ENCODE measurements at regions not wholly inside any gene's neighbourhood (a gene's known extent, or its start where the extent isn't known, plus 50 kb on each side); places are given as distances from the start of the nearest gene placed in this dataset.
A peak's percentile ranks its signal among the peaks of the same experiment; 100 is the strongest.
"Not testable (repeated sequence)": the region's sequence is repeated elsewhere in the genome, so short reads cannot be mapped to it uniquely, and the experiment has no call there.

- peak; percentile 45 for DNase-seq (ENCODE audit: low read depth)
- TF ChIP-seq CTCF (IDR thresholded peaks at IDR 0.05; ENCODE audit: low read depth, low read length) (peak; percentile 27), MYC (IDR thresholded peaks at IDR 0.05; ENCODE audit: low read depth, low read length) (no peak)
- no peak overlapping the region for H3K4me3 ChIP-seq (ENCODE audit: low read depth, low read length)
Observed at GRCh38 chr13:27338816-27339215, 68.2 kb downstream of the RASL11A start.

DNA sequence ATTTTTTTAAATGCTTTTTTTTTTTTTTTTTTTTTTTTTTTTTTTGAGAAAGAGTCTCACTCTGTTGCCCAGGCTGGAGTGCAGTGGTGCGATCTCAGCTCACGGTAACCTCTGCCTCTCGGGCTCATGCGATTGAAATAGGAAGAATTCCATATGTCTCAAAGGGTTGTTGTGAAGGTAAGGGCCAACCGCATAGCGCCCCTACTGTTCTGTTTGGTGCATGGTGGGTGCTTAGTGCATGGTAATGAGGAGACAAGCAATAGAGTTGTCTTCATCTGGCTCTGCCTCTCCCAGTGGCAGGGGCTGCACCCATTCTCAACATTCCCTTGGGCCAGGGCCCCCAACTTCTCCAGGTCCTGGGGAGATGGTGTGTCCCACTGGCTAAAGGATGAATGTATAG lies 68.7 kb downstream of the RASL11A start:
- no peak overlapping the region for H3K4me3 ChIP-seq (ENCODE audit: low read depth, low read length)
- peak; percentile 77 for DNase-seq (ENCODE audit: low read depth)
- TF ChIP-seq CTCF (IDR thresholded peaks at IDR 0.05; ENCODE audit: low read depth, low read length) (peak; percentile 82), MYC (IDR thresholded peaks at IDR 0.05; ENCODE audit: low read depth, low read length) (no peak), POLR2A (IDR thresholded peaks at IDR 0.05; ENCODE audit: extremely low read depth, insufficient read length) (no peak)
- TF ChIP-seq, protein P1, sequence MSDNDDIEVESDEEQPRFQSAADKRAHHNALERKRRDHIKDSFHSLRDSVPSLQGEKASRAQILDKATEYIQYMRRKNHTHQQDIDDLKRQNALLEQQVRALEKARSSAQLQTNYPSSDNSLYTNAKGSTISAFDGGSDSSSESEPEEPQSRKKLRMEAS (IDR thresholded peaks at IDR 0.05; ENCODE audit: low read depth, low read length), result no peak

DNA sequence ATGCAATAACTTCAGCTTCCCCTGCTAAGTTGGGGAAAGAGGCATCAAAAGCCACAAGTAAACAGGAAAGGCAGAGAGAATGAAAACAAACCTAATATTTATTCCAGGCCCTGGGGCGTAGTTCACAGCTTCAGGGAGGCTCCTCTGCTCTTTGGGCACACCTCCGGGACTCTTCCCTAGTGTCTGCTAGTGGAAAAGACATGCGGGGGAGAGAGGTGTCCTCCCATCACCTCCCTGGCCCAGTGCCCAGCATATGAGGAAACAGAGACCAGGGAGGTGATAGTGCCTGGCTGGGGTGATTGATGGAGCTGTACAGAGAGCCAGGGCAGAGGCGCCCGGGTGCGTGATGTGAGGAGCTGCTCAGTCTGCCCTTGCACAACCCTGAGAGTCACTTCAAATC lies 71.0 kb downstream of the RASL11A start:
- H3K4me3 ChIP-seq (ENCODE audit: low read depth, low read length), result no peak overlapping the region
- TF ChIP-seq CTCF (IDR thresholded peaks at IDR 0.05; ENCODE audit: low read depth, low read length) (no peak), POLR2A (IDR thresholded peaks at IDR 0.05; ENCODE audit: extremely low read depth, insufficient read length) (no peak), MYC (IDR thresholded peaks at IDR 0.05; ENCODE audit: low read depth, low read length) (no peak)
- TF ChIP-seq, protein P1 (IDR thresholded peaks at IDR 0.05; ENCODE audit: low read depth, low read length), result no peak
- DNase-seq (ENCODE audit: low read depth), result no peak

DNA sequence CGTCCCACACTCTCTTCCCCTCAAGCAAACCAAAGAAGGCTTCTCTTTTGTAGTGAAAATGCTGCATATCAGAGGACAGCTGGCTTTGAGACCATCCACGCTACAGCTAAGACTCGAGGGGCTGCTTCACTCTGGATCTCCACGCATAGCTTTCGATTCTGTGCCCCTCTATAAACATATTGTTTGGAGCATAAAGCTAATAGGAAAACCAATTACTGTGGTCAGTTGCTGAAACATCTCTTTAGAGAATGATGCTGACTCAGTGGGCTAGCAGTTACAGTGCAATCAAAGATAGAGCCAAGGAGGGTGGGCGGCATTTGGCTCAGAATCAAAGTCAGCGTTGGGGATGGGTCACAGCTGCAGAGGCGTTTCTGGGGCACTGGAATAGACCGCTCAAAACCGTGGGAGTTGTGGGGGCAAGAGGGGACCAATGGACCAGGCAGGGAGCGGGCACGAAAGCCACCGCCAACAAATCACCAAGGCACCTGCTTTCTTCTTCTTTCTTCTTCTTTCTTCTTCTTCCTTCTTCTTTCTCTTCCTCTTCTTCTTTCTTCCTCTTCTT lies 76.7 kb downstream of the RASL11A start:
- DNase-seq (ENCODE audit: low read depth), result no peak
- TF ChIP-seq POLR2A (IDR thresholded peaks at IDR 0.05; ENCODE audit: extremely low read depth, insufficient read length) (no peak), MYC (IDR thresholded peaks at IDR 0.05; ENCODE audit: low read depth, low read length) (no peak), CTCF (IDR thresholded peaks at IDR 0.05; ENCODE audit: low read depth, low read length) (no peak)
- TF ChIP-seq, protein P1 (IDR thresholded peaks at IDR 0.05; ENCODE audit: low read depth, low read length), result no peak

DNA sequence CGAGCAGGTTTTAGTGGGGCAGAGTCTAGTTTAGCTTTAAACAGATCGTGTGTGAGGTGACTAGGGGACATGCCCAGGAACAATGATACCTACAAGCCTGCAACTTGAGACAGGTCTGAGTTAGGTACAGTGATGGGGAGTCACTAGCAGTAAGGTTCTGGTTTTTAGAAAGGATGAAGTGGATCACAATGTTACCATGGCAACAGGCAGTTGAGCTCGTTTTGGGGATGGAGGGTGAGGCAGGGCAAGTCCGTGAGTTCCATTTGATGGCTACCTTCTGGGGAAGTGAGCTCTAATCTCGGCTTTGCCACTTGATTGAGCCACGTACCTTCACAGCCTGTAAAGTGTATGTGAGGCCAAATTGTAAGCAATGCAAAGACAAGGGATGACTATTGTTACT lies 76.0 kb upstream of the GTF3A start:
- H3K4me3 ChIP-seq (ENCODE audit: low read depth, low read length), result no peak overlapping the region
- DNase-seq (ENCODE audit: low read depth), result no peak
- no peak for TF ChIP-seq MYC (IDR thresholded peaks at IDR 0.05; ENCODE audit: low read depth, low read length)
- no peak for TF ChIP-seq CTCF (IDR thresholded peaks at IDR 0.05; ENCODE audit: low read depth, low read length)
- TF ChIP-seq, protein P1 (IDR thresholded peaks at IDR 0.05; ENCODE audit: low read depth, low read length), result no peak
- no peak for TF ChIP-seq POLR2A (IDR thresholded peaks at IDR 0.05; ENCODE audit: extremely low read depth, insufficient read length)

More for the DNA sequence above, 76.7 kb downstream of the RASL11A start:
- H3K4me3 ChIP-seq (ENCODE audit: low read depth, low read length), result no peak overlapping the region

- TF ChIP-seq, protein P1 (IDR thresholded peaks at IDR 0.05; ENCODE audit: low read depth, low read length), result no peak
- no peak for TF ChIP-seq POLR2A (IDR thresholded peaks at IDR 0.05; ENCODE audit: extremely low read depth, insufficient read length)
- no peak for TF ChIP-seq CTCF (IDR thresholded peaks at IDR 0.05; ENCODE audit: low read depth, low read length)
- no peak for TF ChIP-seq MYC (IDR thresholded peaks at IDR 0.05; ENCODE audit: low read depth, low read length)
- no peak overlapping the region for H3K4me3 ChIP-seq (ENCODE audit: low read depth, low read length)
- DNase-seq (ENCODE audit: low read depth), result no peak
Observed at GRCh38 chr13:27349458-27349857, 75.0 kb upstream of the GTF3A start.

- not testable (repeated sequence) for DNase-seq (ENCODE audit: low read depth); H3K4me3 ChIP-seq (ENCODE audit: low read depth, low read length)
Observed at GRCh38 chr13:27350825-27351224, 73.6 kb upstream of the GTF3A start.
